Fibroblast of lung (primary cell): ENCODE measurements at regions not wholly inside any gene's neighbourhood (a gene's known extent, or its start where the extent isn't known, plus 50 kb on each side); places are given as distances from the start of the nearest gene placed in this dataset.

ENCODE experiments used
- DNase-seq, 2 donors: peaks; one replicate each; pipeline versions ENCODE4 v3.0.0 to v3.0.0-alpha.2; 2010; ENCODE audit warnings: low read depth in 2 of 2
- H2AFZ ChIP-seq: 2 replicates; pipeline ENCODE4 v1.5.1; 2012; ENCODE audit warnings: low read length, control low read depth, inconsistent platforms
- H3K27ac ChIP-seq: 2 replicates; pipeline ENCODE4 v1.5.1; 2011; ENCODE audit warnings: low read length, control low read depth; ENCODE audit not compliant: insufficient read depth
- H3K27me3 ChIP-seq: 2 replicates; pipeline ENCODE4 v1.5.1; 2011; ENCODE audit warnings: mild to moderate bottlenecking, low read length; ENCODE audit not compliant: control insufficient read depth, insufficient read depth
- H3K36me3 ChIP-seq: 2 replicates; pipeline ENCODE4 v1.5.1; 2011; ENCODE audit warnings: low read length; ENCODE audit not compliant: control insufficient read depth, insufficient read depth
- H3K4me1 ChIP-seq: 2 replicates; pipeline ENCODE4 v1.5.1; 2011; ENCODE audit warnings: low read length; ENCODE audit not compliant: control insufficient read depth, insufficient read depth; ENCODE audit errors: extremely low read depth
- H3K4me2 ChIP-seq: 2 replicates; pipeline ENCODE4 v1.5.1; 2011; ENCODE audit warnings: low read length, control low read depth; ENCODE audit not compliant: insufficient read depth; ENCODE audit errors: extremely low read depth
- H3K4me3 ChIP-seq, 4 experiments: fragments of 200-600 bp in 1 of 4; sonication (generic) in 1 of 4; replicated peaks in 1 of 4; 2 replicates each; pipeline ENCODE4 v1.5.1; 2011 to 2016; ENCODE audit warnings: low read length in 4 of 4, low read depth in 3 of 4, mild to moderate bottlenecking in 3 of 4, control low read depth in 2 of 4, inconsistent platforms in 1 of 4, mixed read lengths in 1 of 4; ENCODE audit not compliant: insufficient read depth in 1 of 4; ENCODE audit errors: control extremely low read depth in 1 of 4
- H3K79me2 ChIP-seq: 2 replicates; pipeline ENCODE4 v1.5.1; 2012; ENCODE audit warnings: mild to moderate bottlenecking, low read length, inconsistent platforms; ENCODE audit not compliant: control insufficient read depth, insufficient read depth
- H3K9ac ChIP-seq: 2 replicates; pipeline ENCODE4 v1.5.1; 2011; ENCODE audit warnings: mild to moderate bottlenecking, low read length, control low read depth; ENCODE audit not compliant: insufficient read depth
- H3K9me3 ChIP-seq: 2 replicates; pipeline ENCODE4 v1.5.1; 2012; ENCODE audit warnings: low read depth, low read length; ENCODE audit not compliant: control insufficient read depth, insufficient read depth
- H4K20me1 ChIP-seq: 2 replicates; pipeline ENCODE4 v1.5.1; 2011; ENCODE audit warnings: low read length; ENCODE audit not compliant: control insufficient read depth, insufficient read depth; ENCODE audit errors: extremely low read depth
- CTCF ChIP-seq, 2 donors: IDR thresholded peaks in 1 of 2; conservative IDR thresholded peaks in 1 of 2; 1 replicate in 1 of 2; 2 replicates in 1 of 2; pipeline ENCODE4 v1.5.1; 2011 to 2012; ENCODE audit warnings: low read length in 2 of 2, control low read depth in 1 of 2, inconsistent platforms in 1 of 2, low read depth in 1 of 2, mild to moderate bottlenecking in 1 of 2
- EZH2 ChIP-seq: IDR thresholded peaks from 2 replicates; pipeline ENCODE4 v1.5.1; 2012; ENCODE audit warnings: low read length, control low read depth, mild to moderate bottlenecking; ENCODE audit errors: missing control alignments

- H4K20me1 ChIP-seq, result no peaks in the 10 kb centered on the region
- peak; percentile 4 to 85 for DNase-seq
- no peaks in the 10 kb centered on the region for H3K79me2 ChIP-seq
- no peak overlapping the region for H3K4me2 ChIP-seq
- H3K27ac ChIP-seq, result no peak overlapping the region
- H3K36me3 ChIP-seq, result no peaks in the 10 kb centered on the region
- no peaks in the 10 kb centered on the region for H3K4me1 ChIP-seq
- TF ChIP-seq EZH2 (no peak), CTCF (conservative IDR thresholded peaks at IDR 0.05 in 1 of 2, IDR thresholded peaks at IDR 0.05 in 1 of 2; ENCODE audit: low read depth in 1 of 2, low read length in 2 of 2) (no peak)
- no peak overlapping the region for H2AFZ ChIP-seq
- no peaks in the 10 kb centered on the region for H3K27me3 ChIP-seq
- no peak overlapping the region for H3K9ac ChIP-seq
- no peak overlapping the region for H3K4me3 ChIP-seq
- H3K9me3 ChIP-seq, result no peaks in the 10 kb centered on the region
These were observed 342.4 kb downstream of the INSIG2 start for GRCh38 chr2:118430510-118431164.

GRCh38 chr2:118425191-118425590, 336.9 kb downstream of the INSIG2 start:
- H3K4me1 ChIP-seq, result no peaks in the 10 kb centered on the region
- no peak overlapping the region for H3K4me3 ChIP-seq
- no peaks in the 10 kb centered on the region for H3K79me2 ChIP-seq
- no peak overlapping the region for H3K4me2 ChIP-seq
- no peak overlapping the region for H3K27ac ChIP-seq
- TF ChIP-seq CTCF (conservative IDR thresholded peaks at IDR 0.05 in 1 of 2, IDR thresholded peaks at IDR 0.05 in 1 of 2; ENCODE audit: low read depth in 1 of 2, low read length in 2 of 2) (no peak), EZH2 (no peak)
- H3K9ac ChIP-seq, result no peak overlapping the region
- no peaks in the 10 kb centered on the region for H4K20me1 ChIP-seq
- no peaks in the 10 kb centered on the region for H3K36me3 ChIP-seq
- no peak overlapping the region for H2AFZ ChIP-seq
- no peaks in the 10 kb centered on the region for H3K27me3 ChIP-seq
- H3K9me3 ChIP-seq, result no peaks in the 10 kb centered on the region
- DNase-seq, result no peak

GRCh38 chr2:118423776-118424175, 335.5 kb downstream of the INSIG2 start:
- H3K27me3 ChIP-seq, result no peaks in the 10 kb centered on the region
- no peak for DNase-seq
- H3K27ac ChIP-seq, result no peak overlapping the region
- H2AFZ ChIP-seq, result no peak overlapping the region
- H3K9me3 ChIP-seq, result no peaks in the 10 kb centered on the region
- H3K36me3 ChIP-seq, result no peaks in the 10 kb centered on the region
- no peak overlapping the region for H3K4me2 ChIP-seq
- TF ChIP-seq CTCF (conservative IDR thresholded peaks at IDR 0.05 in 1 of 2, IDR thresholded peaks at IDR 0.05 in 1 of 2; ENCODE audit: low read depth in 1 of 2, low read length in 2 of 2), result no peak
- no peak for TF ChIP-seq EZH2
- H3K79me2 ChIP-seq, result no peaks in the 10 kb centered on the region
- no peak overlapping the region for H3K9ac ChIP-seq
- no peak overlapping the region for H3K4me3 ChIP-seq
- no peaks in the 10 kb centered on the region for H4K20me1 ChIP-seq
- no peaks in the 10 kb centered on the region for H3K4me1 ChIP-seq
